IMR-90 (cell line): ENCODE measurements at regions not wholly inside any gene's neighbourhood (a gene's known extent, or its start where the extent isn't known, plus 50 kb on each side); places are given as distances from the start of the nearest gene placed in this dataset.

ENCODE experiments used
- ATAC-seq: fragments of 200-7000 bp; cut with Tn5 transposase; 2 replicates; pipeline ENCODE4 v1.9.1; 2020; ENCODE audit warnings: low read depth, mild to moderate bottlenecking, moderate library complexity
- BruUV-seq: library from RNA; stranded (reverse); fragments of 400-500 nt; replicated peaks from 2 replicates; lab custom pipeline; 2021; lab: Mats Ljungman, UMichigan
- CTCF ChIA-PET: fragments of 300-600 bp; formaldehyde crosslinking; extraction: SDS; loops from one replicate; lab custom pipeline; 2021; ENCODE audit warnings: antibody characterized with exemption; lab: Yijun Ruan, JAX
- POLR2A ChIA-PET: fragments of 300-600 bp; sonication (Branson Sonifier 250); formaldehyde crosslinking; loops from one replicate; lab custom pipeline; 2022; ENCODE audit warnings: antibody characterized with exemption; ENCODE audit not compliant: unreplicated experiment; lab: Charles Lee
- DNase-seq: peaks from one replicate; pipeline ENCODE4 v3.0.0; 2013
- H2AFZ ChIP-seq: replicated peaks from 2 replicates; pipeline ENCODE3; 2013; ENCODE audit warnings: low read length, mild to moderate bottlenecking; ENCODE audit not compliant: poor library complexity
- H2AK5ac ChIP-seq: 2 replicates; pipeline ENCODE4 v1.6.1; 2013; ENCODE audit warnings: low read depth, low read length, inconsistent platforms
- H2AK9ac ChIP-seq: replicated peaks from 2 replicates; pipeline ENCODE3; 2013; ENCODE audit warnings: mild to moderate bottlenecking, low read depth, low read length, moderate library complexity; ENCODE audit not compliant: poor library complexity
- H2BK120ac ChIP-seq: 2 replicates; pipeline ENCODE4 v1.6.1; 2013; ENCODE audit warnings: low read depth, low read length, inconsistent platforms
- H2BK15ac ChIP-seq: 3 replicates; pipeline ENCODE4 v1.6.1; 2013; ENCODE audit warnings: low read depth, low read length, inconsistent platforms
- H2BK20ac ChIP-seq: 2 replicates; pipeline ENCODE4 v1.6.1; 2013; ENCODE audit warnings: low read depth, mild to moderate bottlenecking, inconsistent platforms, low read length, moderate library complexity
- H2BK5ac ChIP-seq: 2 replicates; pipeline ENCODE4 v1.6.1; 2013; ENCODE audit warnings: mild to moderate bottlenecking, low read depth, low read length, inconsistent platforms; ENCODE audit not compliant: poor library complexity, severe bottlenecking
- H3K14ac ChIP-seq: replicated peaks from 2 replicates; pipeline ENCODE4 v1.6.1; 2013; ENCODE audit warnings: low read depth, low read length, inconsistent platforms
- H3K18ac ChIP-seq: 2 replicates; pipeline ENCODE4 v1.6.1; 2013; ENCODE audit warnings: low read depth, low read length, control low read depth
- H3K23ac ChIP-seq: 2 replicates; pipeline ENCODE4 v1.6.1; 2013; ENCODE audit warnings: low read depth, low read length, inconsistent platforms
- H3K27ac ChIP-seq: 2 replicates; pipeline ENCODE4 v1.5.1; 2013; ENCODE audit warnings: mild to moderate bottlenecking, control low read depth, low read length; ENCODE audit not compliant: insufficient read depth
- H3K27me3 ChIP-seq: 2 replicates; pipeline ENCODE4 v1.6.1; 2013; ENCODE audit warnings: low read length; ENCODE audit not compliant: control insufficient read depth, insufficient read depth
- H3K36me3 ChIP-seq: 2 replicates; pipeline ENCODE4 v1.6.1; 2013; ENCODE audit warnings: low read length, mixed read lengths; ENCODE audit not compliant: control insufficient read depth, insufficient read depth
- H3K4ac ChIP-seq: 2 replicates; pipeline ENCODE4 v1.6.1; 2013; ENCODE audit warnings: low read depth, low read length, inconsistent platforms
- H3K4me1 ChIP-seq: 2 replicates; pipeline ENCODE4 v1.6.1; 2013; ENCODE audit warnings: low read length, mixed read lengths; ENCODE audit not compliant: control insufficient read depth, insufficient read depth
- H3K4me2 ChIP-seq: 2 replicates; pipeline ENCODE4 v1.6.1; 2013; ENCODE audit warnings: low read depth, mild to moderate bottlenecking, control low read depth, low read length, moderate library complexity
- H3K4me3 ChIP-seq: 2 replicates; pipeline ENCODE4 v1.5.1; 2013; ENCODE audit warnings: low read depth, mild to moderate bottlenecking, control low read depth, low read length, moderate library complexity; ENCODE audit not compliant: insufficient read depth
- H3K56ac ChIP-seq: 2 replicates; pipeline ENCODE4 v1.6.1; 2013; ENCODE audit warnings: low read length, inconsistent platforms; ENCODE audit not compliant: insufficient read depth; ENCODE audit errors: extremely low read depth
- H3K79me1 ChIP-seq, 2 experiments: 2 replicates each; pipeline ENCODE4 v1.6.1; 2013; ENCODE audit warnings: low read length in 2 of 2, inconsistent platforms in 1 of 2, low read depth in 1 of 2
- H3K9ac ChIP-seq: 2 replicates; pipeline ENCODE4 v1.6.1; 2013; ENCODE audit warnings: low read depth, low read length, control low read depth
- H3K9me1 ChIP-seq: 2 replicates; pipeline ENCODE4 v1.6.1; 2013; ENCODE audit warnings: low read length, inconsistent platforms; ENCODE audit not compliant: insufficient read depth
- H3K9me3 ChIP-seq: 2 replicates; pipeline ENCODE4 v1.6.1; 2013; ENCODE audit warnings: low read length; ENCODE audit not compliant: control insufficient read depth, insufficient read depth
- H4K20me1 ChIP-seq: 2 replicates; pipeline ENCODE4 v1.6.1; 2013; ENCODE audit warnings: low read length, inconsistent platforms; ENCODE audit not compliant: insufficient read depth
- H4K5ac ChIP-seq: 2 replicates; pipeline ENCODE4 v1.6.1; 2013; ENCODE audit warnings: mild to moderate bottlenecking, low read depth, low read length, control low read depth
- H4K8ac ChIP-seq, 2 experiments: 2 replicates each; pipeline ENCODE4 v1.6.1; 2013; ENCODE audit warnings: low read depth in 2 of 2, low read length in 2 of 2, control low read depth in 1 of 2, inconsistent platforms in 1 of 2
- H4K91ac ChIP-seq: 2 replicates; pipeline ENCODE4 v1.6.1; 2013; ENCODE audit warnings: low read depth, low read length, inconsistent platforms; ENCODE audit not compliant: insufficient read depth
- MAFK ChIP-seq: IDR thresholded peaks from 2 replicates; pipeline ENCODE4 v1.6.1; 2012; ENCODE audit warnings: low read depth, low read length, improper control_type of control experiment
- NFE2L2 ChIP-seq: fragments of 150-350 bp; IDR thresholded peaks from 2 replicates; pipeline ENCODE4 v1.6.1; 2016; ENCODE audit warnings: low read depth, mild to moderate bottlenecking, low read length
- USF2 ChIP-seq: fragments of 150-350 bp; IDR thresholded peaks from 2 replicates; pipeline ENCODE4 v1.6.1; 2017; ENCODE audit warnings: mild to moderate bottlenecking, antibody characterized with exemption, low read length, low read depth
- WGBS, 2 experiments: methylation state at CpG; one replicate each; pipeline versions ENCODE4 v1.1.5 to v1.1.7; 2013; ENCODE audit warnings: missing lambda C conversion rate in 2 of 2; ENCODE audit not compliant: insufficient read length in 1 of 2; ENCODE audit errors: extremely low coverage in 2 of 2; 5-methylcytosine and 5-hydroxymethylcytosine counted together
- dilution Hi-C: fragments of 300-500 bp; cut with HindIII; formaldehyde crosslinking; loops from one replicate; pipeline ENCODE4 v1.14.3; 2018; ENCODE audit warnings: low sequenced_read_pairs; ENCODE audit not compliant: unreplicated experiment
- in situ Hi-C: fragments of 300-500 bp; cut with MboI; formaldehyde crosslinking; loops from 3 replicates; pipeline ENCODE4 v1.14.3; 2019; ENCODE audit warnings: low sequenced_read_pairs, inconsistent platforms, mixed read lengths
- intact Hi-C: fragments of 100-400 bp; cut with micrococcal nuclease; formaldehyde crosslinking; loops from 2 replicates; pipeline ENCODE4 v1.10.0; 2022

- 22% methylated on average over 3 of the region's 5 CpGs; no CpG with 5 or more reads in 1 of the 2 experiments for WGBS, 2 experiments
- H3K4me3 ChIP-seq = no peak overlapping the region
- H3K27ac ChIP-seq = no peak overlapping the region
- no peak overlapping the region for H2BK5ac ChIP-seq
- H4K8ac ChIP-seq = no peak overlapping the region
- no peak overlapping the region for H3K4ac ChIP-seq
- no peak overlapping the region for H4K91ac ChIP-seq
- no peak overlapping the region for H3K14ac ChIP-seq
- no peaks in the 10 kb centered on the region for H3K4me1 ChIP-seq
- H3K4me2 ChIP-seq = no peak overlapping the region
- dilution Hi-C loops = no loop called here
- no peak overlapping the region for H2AK9ac ChIP-seq
- H3K18ac ChIP-seq = no peak overlapping the region
- no peak overlapping the region for H2AFZ ChIP-seq
- H2BK120ac ChIP-seq = no peak overlapping the region
- no peak overlapping the region for H2AK5ac ChIP-seq
- no peaks in the 10 kb centered on the region for H3K36me3 ChIP-seq
- H4K20me1 ChIP-seq = no peaks in the 10 kb centered on the region
- no peak overlapping the region for H3K23ac ChIP-seq
- no peak overlapping the region for H2BK20ac ChIP-seq
- in situ Hi-C loops = no loop called here
- no peak for TF ChIP-seq NFE2L2
- TF ChIP-seq MAFK = no peak
- no peak for TF ChIP-seq USF2
- no peak overlapping the region for H2BK15ac ChIP-seq
- H3K9me3 ChIP-seq = peaks cover 6% of the 10 kb centered on the region
- H3K56ac ChIP-seq = no peak overlapping the region
- POLR2A ChIA-PET = no interaction called here
- no TSS peak for BruUV-seq
- H3K9me1 ChIP-seq = no peaks in the 10 kb centered on the region
- H3K79me1 ChIP-seq = no peaks in the 10 kb centered on the region
- ATAC-seq = no peak
- CTCF ChIA-PET = interaction anchor here (0.6 kb wide), 1 partner anchor 814 kb away, joined by 4 read pairs; no protein-coding TSS in a partner anchor
- no peaks in the 10 kb centered on the region for H3K27me3 ChIP-seq
- no peak for DNase-seq
- no peak overlapping the region for H3K9ac ChIP-seq
- H4K5ac ChIP-seq = no peak overlapping the region
- intact Hi-C loops = no loop called here
These were observed 117.1 kb downstream of the SYT10 start for GRCh38 chr12:33322519-33322918.
